PC-3 (cell line): ENCODE measurements at regions not wholly inside any gene's neighbourhood (a gene's known extent, or its start where the extent isn't known, plus 50 kb on each side); places are given as distances from the start of the nearest gene placed in this dataset.

Experiments
- ATAC-seq: fragments of 200-7000 bp; cut with Tn5 transposase; 2 replicates; pipeline ENCODE4 v1.9.1; 2020; ENCODE audit warnings: mild to moderate bottlenecking, moderate library complexity
- BruUV-seq: library from RNA; stranded (reverse); fragments of 400-500 nt; replicated peaks from 2 replicates; lab custom pipeline; 2021; lab: Mats Ljungman, UMichigan
- CTCF ChIA-PET: fragments of 300-600 bp; sonication (Branson Sonifier 250); formaldehyde crosslinking; loops from one replicate; lab custom pipeline; 2022; ENCODE audit warnings: antibody characterized with exemption; lab: Charles Lee
- POLR2A ChIA-PET: fragments of 300-600 bp; sonication (Branson Sonifier 250); formaldehyde crosslinking; loops from one replicate; lab custom pipeline; 2022; ENCODE audit warnings: antibody characterized with exemption; ENCODE audit not compliant: unreplicated experiment; lab: Charles Lee
- DNase-seq: peaks from one replicate; pipeline ENCODE4 v3.0.0-alpha.2; 2015
- H2AFZ ChIP-seq: fragments of 300-600 bp; sonication (generic); 2 replicates; pipeline ENCODE4 v1.6.0; 2016; ENCODE audit warnings: antibody characterized with exemption, low read length
- H3F3A ChIP-seq: fragments of 300-600 bp; sonication (generic); one replicate; pipeline ENCODE4 v1.6.0; 2017; ENCODE audit warnings: antibody characterized with exemption, low read length, control low read depth, mild to moderate bottlenecking; ENCODE audit not compliant: unreplicated experiment
- H3K27ac ChIP-seq: fragments of 300-600 bp; sonication (generic); 2 replicates; pipeline ENCODE4 v1.5.1; 2016; ENCODE audit warnings: mild to moderate bottlenecking, low read length
- H3K27me3 ChIP-seq: fragments of 300-600 bp; sonication (generic); 2 replicates; pipeline ENCODE4 v1.6.1; 2016; ENCODE audit warnings: low read length, mixed read lengths
- H3K36me3 ChIP-seq: fragments of 300-600 bp; sonication (generic); 2 replicates; pipeline ENCODE4 v1.6.1; 2016; ENCODE audit warnings: low read depth, mixed run types, low read length, mixed read lengths
- H3K4me1 ChIP-seq: fragments of 300-600 bp; sonication (generic); 2 replicates; pipeline ENCODE4 v1.5.1; 2016; ENCODE audit warnings: low read length; ENCODE audit not compliant: insufficient read depth
- H3K4me2 ChIP-seq: fragments of 300-600 bp; sonication (generic); 2 replicates; pipeline ENCODE4 v1.6.0; 2016; ENCODE audit warnings: low read length
- H3K4me3 ChIP-seq: fragments of 300-600 bp; sonication (generic); 2 replicates; pipeline ENCODE4 v1.5.1; 2016; ENCODE audit warnings: mild to moderate bottlenecking, low read length, mixed read lengths
- H3K79me2 ChIP-seq: fragments of 300-600 bp; sonication (generic); 2 replicates; pipeline ENCODE4 v1.6.1; 2017; ENCODE audit warnings: low read length, mixed read lengths
- H3K9ac ChIP-seq: fragments of 300-600 bp; sonication (generic); 2 replicates; pipeline ENCODE4 v1.6.0; 2016; ENCODE audit warnings: mild to moderate bottlenecking, low read length
- H3K9me2 ChIP-seq: fragments of 300-600 bp; sonication (generic); replicated peaks from 2 replicates; pipeline ENCODE4 v1.6.1; 2016; ENCODE audit warnings: mixed run types, low read length, mixed read lengths
- H3K9me3 ChIP-seq: fragments of 300-600 bp; sonication (generic); 2 replicates; pipeline ENCODE4 v1.6.1; 2016; ENCODE audit warnings: low read length, mixed read lengths
- H4K20me1 ChIP-seq: fragments of 300-600 bp; sonication (generic); 2 replicates; pipeline ENCODE4 v1.6.1; 2016; ENCODE audit warnings: low read length, mixed read lengths
- EZH2 ChIP-seq: fragments of 300-600 bp; sonication (generic); IDR thresholded peaks from one replicate; pipeline ENCODE4 v1.6.1; 2017; ENCODE audit warnings: antibody characterized with exemption, mild to moderate bottlenecking, low read length; ENCODE audit not compliant: unreplicated experiment
- EZH2phosphoT487 ChIP-seq: fragments of 300-600 bp; sonication (generic); IDR thresholded peaks from 2 replicates; pipeline ENCODE4 v1.6.1; 2018; ENCODE audit warnings: mild to moderate bottlenecking, antibody characterized with exemption, low read length, borderline replicate concordance
- intact Hi-C: fragments of 100-400 bp; cut with micrococcal nuclease; formaldehyde crosslinking; loops from 2 replicates; pipeline ENCODE4 v1.9.0; 2023
- TF ChIP-seq, protein P1 (sequence below): fragments of 300-600 bp; sonication (generic); conservative IDR thresholded peaks from 2 replicates; pipeline ENCODE4 v1.5.1; 2017; ENCODE audit warnings: antibody characterized with exemption, low read depth, mild to moderate bottlenecking, low read length

DNA sequence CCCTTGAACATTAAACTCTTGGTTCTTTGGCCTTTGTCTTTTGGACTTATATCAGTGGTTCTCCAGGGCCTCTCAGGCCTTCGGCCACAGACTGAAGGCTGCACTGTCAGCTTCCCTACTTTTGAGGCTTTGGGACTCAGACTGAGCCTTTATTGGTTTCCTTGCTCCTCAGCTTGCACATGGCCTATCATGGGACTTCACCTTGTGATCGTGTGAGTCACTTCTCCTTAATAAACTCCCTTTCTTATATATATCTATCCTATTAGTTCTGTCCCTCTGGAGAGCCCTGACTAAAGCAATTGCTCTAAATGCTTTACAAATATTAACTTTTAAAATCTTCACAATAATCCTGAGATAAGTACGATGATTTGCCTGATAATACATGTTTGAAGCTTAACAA is 353.6 kb upstream of the TRIB2 start:
- Histone ChIP-seq H3K79me2 (no peaks in the 10 kb centered on the region), H3K4me3 (no peak overlapping the region), H2AFZ (no peak overlapping the region), H3K27ac (no peak overlapping the region), H3K4me1 (no peaks in the 10 kb centered on the region), H3K36me3 (no peaks in the 10 kb centered on the region), H3K4me2 (no peak overlapping the region), H3F3A (no peaks in the 10 kb centered on the region), H3K27me3 (no peaks in the 10 kb centered on the region), H3K9me3 (no peaks in the 10 kb centered on the region), H3K9ac (no peak overlapping the region), H3K9me2 (no peaks in the 10 kb centered on the region; the same call in 1 of the 2 replicates), H4K20me1 (no peaks in the 10 kb centered on the region)
- TF ChIP-seq EZH2phosphoT487 (no peak), EZH2 (no peak)
- TF ChIP-seq, protein P1, sequence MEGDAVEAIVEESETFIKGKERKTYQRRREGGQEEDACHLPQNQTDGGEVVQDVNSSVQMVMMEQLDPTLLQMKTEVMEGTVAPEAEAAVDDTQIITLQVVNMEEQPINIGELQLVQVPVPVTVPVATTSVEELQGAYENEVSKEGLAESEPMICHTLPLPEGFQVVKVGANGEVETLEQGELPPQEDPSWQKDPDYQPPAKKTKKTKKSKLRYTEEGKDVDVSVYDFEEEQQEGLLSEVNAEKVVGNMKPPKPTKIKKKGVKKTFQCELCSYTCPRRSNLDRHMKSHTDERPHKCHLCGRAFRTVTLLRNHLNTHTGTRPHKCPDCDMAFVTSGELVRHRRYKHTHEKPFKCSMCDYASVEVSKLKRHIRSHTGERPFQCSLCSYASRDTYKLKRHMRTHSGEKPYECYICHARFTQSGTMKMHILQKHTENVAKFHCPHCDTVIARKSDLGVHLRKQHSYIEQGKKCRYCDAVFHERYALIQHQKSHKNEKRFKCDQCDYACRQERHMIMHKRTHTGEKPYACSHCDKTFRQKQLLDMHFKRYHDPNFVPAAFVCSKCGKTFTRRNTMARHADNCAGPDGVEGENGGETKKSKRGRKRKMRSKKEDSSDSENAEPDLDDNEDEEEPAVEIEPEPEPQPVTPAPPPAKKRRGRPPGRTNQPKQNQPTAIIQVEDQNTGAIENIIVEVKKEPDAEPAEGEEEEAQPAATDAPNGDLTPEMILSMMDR: no peak
- no TSS peak for BruUV-seq
- ChIA-PET POLR2A (no interaction called here), CTCF (no interaction called here)
- ATAC-seq: no peak
- no peak for DNase-seq
- intact Hi-C loops: no loop called here

DNA sequence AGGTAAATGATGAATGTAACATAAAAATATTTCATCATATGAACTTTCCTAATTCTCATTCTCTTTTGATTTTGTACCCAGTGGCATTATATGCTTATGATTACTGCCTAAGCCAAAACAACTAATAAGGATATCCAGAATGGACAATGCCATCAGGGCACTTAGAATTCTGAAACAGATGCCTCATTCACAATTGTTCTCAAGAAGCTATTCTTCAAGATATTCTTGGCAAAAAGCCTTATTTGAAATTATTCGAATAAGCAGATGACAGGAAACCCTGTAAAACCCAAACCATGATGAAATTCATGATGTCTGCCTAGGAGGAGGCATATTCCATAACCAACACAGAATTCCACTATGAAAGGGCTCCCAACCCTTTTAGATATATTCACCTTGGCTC is 353.2 kb upstream of the TRIB2 start:
- Histone ChIP-seq H3K4me2 (no peak overlapping the region), H3K4me3 (no peak overlapping the region), H3K27me3 (no peaks in the 10 kb centered on the region), H3K9me2 (no peaks in the 10 kb centered on the region; the same call in 1 of the 2 replicates), H3K4me1 (no peaks in the 10 kb centered on the region), H2AFZ (no peak overlapping the region), H3F3A (no peaks in the 10 kb centered on the region), H3K9ac (no peak overlapping the region), H3K9me3 (no peaks in the 10 kb centered on the region), H4K20me1 (no peaks in the 10 kb centered on the region), H3K79me2 (no peaks in the 10 kb centered on the region), H3K27ac (no peak overlapping the region), H3K36me3 (no peaks in the 10 kb centered on the region)
- ATAC-seq (no peak), DNase-seq (no peak)
- no peak for TF ChIP-seq EZH2phosphoT487
- TF ChIP-seq EZH2: no peak
- TF ChIP-seq, protein P1: no peak
- intact Hi-C loops: no loop called here
- ChIA-PET CTCF (no interaction called here), POLR2A (no interaction called here)
- BruUV-seq: no TSS peak

DNA sequence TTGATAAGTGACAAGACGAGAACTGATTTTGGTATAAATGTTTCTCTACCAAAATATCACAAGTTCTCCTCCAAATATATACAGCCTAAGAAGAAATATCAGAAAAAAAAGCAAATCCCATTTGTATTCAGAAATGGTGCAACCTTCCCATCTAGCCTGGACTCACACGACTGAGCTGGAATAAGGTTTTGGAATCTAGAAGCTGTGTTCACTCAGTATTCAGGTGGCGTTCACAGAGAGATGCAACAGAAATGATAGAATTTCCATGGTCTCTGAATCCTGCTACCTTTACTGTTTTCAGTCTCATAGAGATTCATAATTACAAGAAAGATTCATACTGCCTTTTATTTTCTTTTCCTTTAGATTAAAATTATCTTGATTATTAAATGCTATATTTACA is 347.2 kb upstream of the TRIB2 start:
- ATAC-seq: no peak
- ChIA-PET CTCF (no interaction called here), POLR2A (no interaction called here)
- BruUV-seq: no TSS peak
- H3K9ac ChIP-seq: no peak overlapping the region
- TF ChIP-seq, protein P1: no peak
- TF ChIP-seq EZH2 (no peak), EZH2phosphoT487 (no peak)
- H3K4me2 ChIP-seq: no peak overlapping the region
- no peaks in the 10 kb centered on the region for H3K9me2 ChIP-seq
- no peaks in the 10 kb centered on the region for H3K9me3 ChIP-seq
- no peaks in the 10 kb centered on the region for H3K36me3 ChIP-seq
- H3K4me3 ChIP-seq: no peak overlapping the region
- H3K79me2 ChIP-seq: no peaks in the 10 kb centered on the region
- no peaks in the 10 kb centered on the region for H3K4me1 ChIP-seq
- H3F3A ChIP-seq: no peaks in the 10 kb centered on the region
- no peaks in the 10 kb centered on the region for H4K20me1 ChIP-seq
- no peak overlapping the region for H2AFZ ChIP-seq
- intact Hi-C loops: no loop called here
- H3K27ac ChIP-seq: no peak overlapping the region
- no peak for DNase-seq
- H3K27me3 ChIP-seq: no peaks in the 10 kb centered on the region
